GM21619 (cell line): ENCODE measurements at regions not wholly inside any gene's neighbourhood (a gene's known extent, or its start where the extent isn't known, plus 50 kb on each side); places are given as distances from the start of the nearest gene placed in this dataset.
"Not testable (repeated sequence)": the region's sequence is repeated elsewhere in the genome, so short reads cannot be mapped to it uniquely, and the experiment has no call there.

Source experiments
- ATAC-seq: cut with Tn5 transposase; IDR thresholded peaks from one replicate; pipeline ENCODE4 v1.9.1; 2021; ENCODE audit not compliant: unreplicated experiment

GRCh38 chr12:63508543-63508942 is 159.8 kb downstream of the DPY19L2 start:
- no peak for ATAC-seq

- no peak for ATAC-seq
Observed at GRCh38 chr12:63499567-63499966, 168.7 kb downstream of the DPY19L2 start.

- ATAC-seq, result no peak
Observed at GRCh38 chr12:63498239-63498638, 170.1 kb downstream of the DPY19L2 start.

- no peak for ATAC-seq
Observed at GRCh38 chr12:63496654-63497053, 171.6 kb downstream of the DPY19L2 start.

- no peak for ATAC-seq
Observed at GRCh38 chr12:63495974-63496373, 172.3 kb downstream of the DPY19L2 start.

- not testable (repeated sequence) for ATAC-seq
Observed at GRCh38 chr12:63493357-63493756, 174.9 kb downstream of the DPY19L2 start.

DNA sequence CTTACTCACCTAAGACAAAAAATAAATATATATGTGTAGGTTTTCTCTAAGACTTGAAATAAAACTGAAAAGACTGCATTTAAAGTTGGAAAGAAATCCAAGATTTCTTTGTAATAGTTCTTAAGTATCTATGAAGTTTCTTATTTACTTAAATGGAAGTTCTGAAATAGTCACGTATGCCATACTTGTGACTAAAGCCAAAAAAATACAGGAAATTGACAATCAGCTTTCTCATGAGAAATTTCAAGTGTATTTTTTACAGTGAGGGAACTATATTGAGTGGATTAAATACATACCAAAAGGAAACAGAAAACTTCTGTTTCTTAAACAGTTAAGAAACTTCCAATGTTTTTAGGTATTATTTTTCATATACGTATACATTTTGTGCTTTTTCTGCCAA is 188.1 kb downstream of the DPY19L2 start:
- ATAC-seq, result no peak

GRCh38 chr12:63470161-63470560 is 198.1 kb downstream of the DPY19L2 start:
- no peak for ATAC-seq

- no peak for ATAC-seq
Observed at GRCh38 chr12:63467951-63468350, 200.3 kb downstream of the DPY19L2 start.

- no peak for ATAC-seq
Observed at GRCh38 chr12:63457857-63458256, 210.4 kb downstream of the DPY19L2 start.

DNA sequence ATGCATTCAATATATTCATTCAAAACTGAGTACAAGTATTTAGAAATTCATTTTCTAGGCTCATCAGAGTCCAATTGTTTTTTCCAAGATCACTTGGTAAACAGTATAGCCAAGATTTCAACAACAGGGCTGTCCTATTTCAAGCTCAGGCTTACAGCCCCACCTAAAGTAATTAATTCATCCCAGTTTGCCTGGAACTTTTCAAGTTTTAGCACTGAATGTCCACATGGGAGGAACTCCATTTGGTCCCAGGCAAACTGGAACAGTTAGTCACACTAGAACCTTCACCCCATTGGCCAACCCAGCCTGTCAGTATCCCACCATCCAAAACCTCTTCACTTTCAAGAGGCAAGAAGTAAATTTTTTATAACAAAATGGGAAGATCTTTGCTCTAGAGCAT is 210.9 kb downstream of the DPY19L2 start:
- no peak for ATAC-seq

GRCh38 chr12:63450816-63451215 is 217.5 kb downstream of the DPY19L2 start:
- ATAC-seq, result no peak

DNA sequence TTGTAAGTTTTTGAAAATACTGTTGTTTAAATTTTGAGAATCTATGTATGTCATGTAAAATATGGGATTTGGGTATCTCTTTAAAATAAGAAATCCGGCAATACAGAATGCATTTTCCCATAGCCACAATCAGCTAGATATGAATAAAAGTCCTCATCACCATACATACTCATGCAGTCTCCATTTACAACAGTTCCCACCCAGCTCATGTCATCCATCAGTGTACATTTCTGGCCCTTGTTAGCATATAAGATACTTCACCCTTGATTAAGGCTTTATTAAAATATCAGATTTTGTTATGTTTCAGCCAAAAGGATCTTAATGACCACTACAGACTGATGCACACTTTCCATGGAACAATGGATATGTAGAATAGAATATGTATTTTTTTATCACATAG is 218.0 kb downstream of the DPY19L2 start:
- no peak for ATAC-seq

DNA sequence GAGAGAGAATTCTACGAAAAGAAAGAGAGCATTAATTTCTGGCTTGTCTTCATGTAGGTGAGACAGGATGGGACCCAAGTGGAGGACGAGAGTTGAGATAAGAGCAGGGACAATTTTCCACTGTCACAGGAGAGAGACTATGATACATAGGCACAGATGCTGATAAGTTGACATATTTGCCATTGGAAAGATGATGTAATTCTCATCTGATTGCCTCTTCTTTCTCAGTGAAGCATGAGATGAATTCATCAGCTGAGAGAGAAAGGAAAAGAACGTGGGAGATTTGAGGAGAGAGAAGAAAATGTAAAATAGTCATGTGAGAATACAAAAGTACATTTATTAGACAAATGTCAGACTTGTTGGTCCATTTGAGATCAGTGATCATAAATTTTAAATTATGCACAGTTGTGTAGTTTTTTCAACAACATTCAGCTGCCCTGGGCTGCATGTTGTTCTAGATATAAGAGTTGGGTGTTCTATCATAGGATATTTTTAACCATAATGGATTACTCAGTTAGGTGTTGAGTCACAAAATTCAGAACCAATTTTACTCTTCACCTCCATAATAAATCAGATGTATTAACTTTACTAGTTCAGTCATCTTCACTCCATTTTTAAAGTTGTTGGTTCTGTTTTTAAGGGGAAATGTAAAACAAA is 222.9 kb downstream of the DPY19L2 start:
- ATAC-seq, result no peak

DNA sequence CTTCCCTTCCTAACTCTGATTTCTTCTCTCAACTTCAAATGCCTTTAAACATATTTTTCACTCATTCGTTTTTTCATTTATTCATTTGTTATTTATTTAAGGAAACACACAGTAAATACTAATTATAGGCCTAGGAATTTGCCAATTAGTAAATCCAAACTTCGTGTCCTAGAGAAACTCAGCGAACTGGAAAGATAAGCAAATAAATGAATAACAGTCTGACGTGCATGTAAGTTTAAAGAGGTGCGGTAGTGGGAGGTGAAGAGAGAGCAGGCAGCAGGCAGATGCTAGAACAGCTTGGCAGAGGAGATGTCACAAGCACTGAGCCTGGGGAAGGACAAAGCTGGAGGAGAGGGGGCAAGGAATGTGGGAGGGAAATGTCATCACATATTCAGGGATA is 228.2 kb downstream of the DPY19L2 start:
- no peak for ATAC-seq

DNA sequence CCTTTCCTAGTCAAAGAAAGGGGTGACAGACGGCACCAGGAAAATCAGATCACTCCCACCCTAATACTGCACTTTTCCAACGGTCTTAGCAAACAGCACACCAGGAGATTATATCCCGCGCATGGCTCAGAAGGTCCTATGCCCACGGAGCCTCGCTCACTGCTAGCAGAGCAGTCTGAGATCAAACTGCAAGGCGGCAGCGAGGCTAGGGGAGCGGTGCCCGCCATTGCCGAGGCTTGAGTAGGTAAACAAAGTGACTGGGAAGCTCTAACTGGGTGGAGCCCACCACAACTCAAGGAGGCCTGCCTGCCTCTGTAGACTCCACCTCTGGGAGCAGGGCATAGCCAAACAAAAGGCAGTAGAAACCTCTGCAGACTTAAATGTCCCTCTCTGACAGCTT is 233.9 kb downstream of the DPY19L2 start:
- ATAC-seq, result not testable (repeated sequence)

GRCh38 chr12:63427969-63428368 is 240.3 kb downstream of the DPY19L2 start:
- not testable (repeated sequence) for ATAC-seq

DNA sequence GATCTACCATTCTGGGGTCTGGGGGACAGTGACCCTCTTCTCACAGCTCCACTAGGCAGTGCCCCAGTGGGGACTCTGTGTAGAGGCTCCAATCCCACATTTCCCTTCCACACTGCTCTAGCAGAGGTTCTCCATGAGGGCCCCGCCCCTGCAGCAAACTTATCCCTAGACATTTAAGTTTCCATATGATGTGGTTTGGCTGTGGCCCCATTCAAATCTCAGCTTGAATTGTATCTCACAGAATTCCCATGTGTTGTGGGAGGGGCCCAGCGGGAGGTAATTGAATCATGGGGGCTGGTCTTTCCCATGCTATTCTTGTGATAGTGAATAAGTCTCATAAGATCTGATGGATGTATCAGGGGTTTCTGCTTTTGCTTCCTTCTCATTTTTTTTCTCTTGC is 241.3 kb downstream of the DPY19L2 start:
- ATAC-seq, result not testable (repeated sequence)

DNA sequence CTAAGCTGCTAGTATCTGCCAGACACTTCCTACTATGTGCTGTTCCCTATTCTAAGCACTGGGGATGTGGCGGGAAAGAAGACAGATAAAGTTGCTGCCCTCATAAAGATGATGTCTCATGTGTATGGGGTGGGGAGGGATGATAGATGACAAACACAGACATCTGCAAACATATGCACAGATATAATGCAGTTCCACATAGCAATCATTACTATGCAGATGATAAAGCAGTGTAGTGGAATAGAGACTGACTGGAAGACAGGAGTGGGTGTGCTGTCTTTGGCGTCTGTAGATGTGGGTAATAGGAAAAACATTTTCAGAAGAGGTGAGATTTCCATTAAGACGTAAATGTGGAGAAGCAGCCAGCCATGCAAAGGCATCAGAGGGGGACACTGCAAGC is 243.6 kb downstream of the DPY19L2 start:
- ATAC-seq, result no peak

DNA sequence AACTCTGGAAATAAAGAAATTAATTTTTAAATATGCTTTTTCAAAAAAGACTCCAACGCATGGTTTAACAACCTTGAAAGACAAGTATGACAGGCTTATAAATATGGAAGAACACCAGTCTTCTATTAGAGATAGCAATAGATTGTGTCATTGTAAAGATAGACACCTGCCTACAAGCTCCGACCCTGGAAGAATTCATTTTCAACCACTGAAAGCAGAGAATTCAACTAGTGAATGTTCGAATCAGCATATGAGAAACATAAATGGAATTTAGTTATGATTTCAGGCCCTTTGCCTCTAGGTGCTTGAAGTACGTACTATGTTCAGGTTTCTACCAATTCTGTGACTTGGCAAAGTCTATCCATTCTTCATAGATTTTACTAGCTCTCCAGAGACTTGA is 244.5 kb downstream of the DPY19L2 start:
- ATAC-seq, result no peak

DNA sequence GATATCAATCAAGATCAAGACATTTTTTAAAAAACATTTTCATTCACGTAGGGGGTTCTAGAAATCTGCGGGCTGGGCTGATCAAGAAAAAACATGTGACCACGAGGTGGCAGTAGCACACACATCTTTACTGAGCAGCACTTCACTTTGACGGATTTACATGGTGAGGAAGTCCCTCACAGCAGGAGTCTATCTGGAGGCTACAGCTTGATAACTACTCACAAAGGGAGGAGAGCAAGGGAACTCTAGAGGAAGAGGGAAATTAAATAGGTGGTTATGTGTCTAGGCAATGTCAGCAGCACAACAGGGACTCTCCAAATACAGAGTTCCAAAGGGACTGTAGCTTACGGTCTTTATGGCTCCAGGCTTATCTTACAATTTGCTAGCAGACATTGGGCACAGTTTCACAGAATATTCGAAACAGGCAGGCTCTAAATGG is 248.1 kb downstream of the DPY19L2 start:
- ATAC-seq, result peak; percentile 80

GRCh38 chr12:63419154-63419553 is 249.1 kb downstream of the DPY19L2 start:
- ATAC-seq, result no peak

- no peak for ATAC-seq
Observed at GRCh38 chr12:63416788-63417187, 251.5 kb downstream of the DPY19L2 start.
